Activated naive CD4-positive, alpha-beta T cell treated with anti-CD3 and anti-CD28 coated beads, Interleukin-2, amount 50 U/mL, for 16 hours (primary cell): ENCODE measurements at regions not wholly inside any gene's neighbourhood (a gene's known extent, or its start where the extent isn't known, plus 50 kb on each side); places are given as distances from the start of the nearest gene placed in this dataset.
"Not testable (repeated sequence)": the region's sequence is repeated elsewhere in the genome, so short reads cannot be mapped to it uniquely, and the experiment has no call there.

Source experiments
- DNase-seq: peaks from one replicate; pipeline ENCODE4 v3.0.0-alpha.2; 2020

GRCh38 chr1:234785471-234785919, 175.5 kb upstream of the IRF2BP2 start:
- not testable (repeated sequence) for DNase-seq

- DNase-seq = not testable (repeated sequence)
Observed at GRCh38 chr1:234784108-234784507, 174.1 kb upstream of the IRF2BP2 start.

GRCh38 chr1:234782791-234783190, 172.8 kb upstream of the IRF2BP2 start:
- no peak for DNase-seq

- no peak for DNase-seq
Observed at GRCh38 chr1:234782105-234782751, 172.2 kb upstream of the IRF2BP2 start.

- DNase-seq = no peak
Observed at GRCh38 chr1:234781241-234782065, 171.5 kb upstream of the IRF2BP2 start.

- DNase-seq = no peak
Observed at GRCh38 chr1:234780531-234781162, 170.7 kb upstream of the IRF2BP2 start.

- DNase-seq = no peak
Observed at GRCh38 chr1:234780112-234780511, 170.1 kb upstream of the IRF2BP2 start.

GRCh38 chr1:234779600-234779999, 169.6 kb upstream of the IRF2BP2 start:
- DNase-seq = not testable (repeated sequence)

- DNase-seq = no peak
Observed at GRCh38 chr1:234779160-234779538, 169.2 kb upstream of the IRF2BP2 start.

- no peak for DNase-seq
Observed at GRCh38 chr1:234778221-234779159, 168.5 kb upstream of the IRF2BP2 start.

- no peak for DNase-seq
Observed at GRCh38 chr1:234777856-234778220, 167.9 kb upstream of the IRF2BP2 start.

- DNase-seq = no peak
Observed at GRCh38 chr1:234776876-234777855, 167.2 kb upstream of the IRF2BP2 start.

- DNase-seq = no peak
Observed at GRCh38 chr1:234776256-234776875, 166.4 kb upstream of the IRF2BP2 start.

GRCh38 chr1:234775477-234776246, 165.7 kb upstream of the IRF2BP2 start:
- peak; percentile 39 for DNase-seq

GRCh38 chr1:234774971-234775370, 165.0 kb upstream of the IRF2BP2 start:
- no peak for DNase-seq

- no peak for DNase-seq
Observed at GRCh38 chr1:234773936-234774677, 164.1 kb upstream of the IRF2BP2 start.

- peak; percentile 86 for DNase-seq
Observed at GRCh38 chr1:234772345-234773147, 162.6 kb upstream of the IRF2BP2 start.

- no peak for DNase-seq
Observed at GRCh38 chr1:234771642-234772344, 161.8 kb upstream of the IRF2BP2 start.
